Smooth muscle cell of the brain vasculature (primary cell): ENCODE measurements at regions not wholly inside any gene's neighbourhood (a gene's known extent, or its start where the extent isn't known, plus 50 kb on each side); places are given as distances from the start of the nearest gene placed in this dataset.

Experiments
- DNase-seq: peaks from one replicate; pipeline ENCODE4 v3.0.0-alpha.2; 2012; ENCODE audit warnings: low read depth, low spot score

- DNase-seq, result no peak
Observed at GRCh38 chr3:168894214-168894613, 769.3 kb downstream of the MECOM start.

- no peak for DNase-seq
Observed at GRCh38 chr3:168889666-168890065, 773.8 kb downstream of the MECOM start.

DNA sequence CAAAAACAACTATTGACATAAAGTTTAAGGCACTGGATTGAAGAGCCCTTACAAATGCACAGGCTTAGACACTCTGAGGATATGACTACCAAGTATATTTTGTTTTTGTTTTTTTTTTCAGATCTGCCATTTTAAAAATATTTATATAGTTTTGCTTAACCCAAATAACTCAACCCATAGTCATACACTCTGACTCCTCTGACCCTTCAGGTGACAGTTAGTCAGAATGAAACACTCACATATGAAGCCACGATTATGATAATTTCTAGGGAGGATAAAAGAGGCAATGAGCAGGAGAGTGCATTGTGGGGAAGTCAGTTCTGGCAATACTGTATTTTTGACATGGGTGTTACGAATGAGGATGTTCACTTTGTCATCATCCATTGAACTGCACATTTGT lies 774.7 kb downstream of the MECOM start:
- DNase-seq, result no peak

GRCh38 chr3:168885028-168885427 lies 778.5 kb downstream of the MECOM start:
- DNase-seq, result no peak

- no peak for DNase-seq
Observed at GRCh38 chr3:168884353-168884903, 779.1 kb downstream of the MECOM start.

- DNase-seq, result no peak
Observed at GRCh38 chr3:168883145-168883544, 780.4 kb downstream of the MECOM start.

DNA sequence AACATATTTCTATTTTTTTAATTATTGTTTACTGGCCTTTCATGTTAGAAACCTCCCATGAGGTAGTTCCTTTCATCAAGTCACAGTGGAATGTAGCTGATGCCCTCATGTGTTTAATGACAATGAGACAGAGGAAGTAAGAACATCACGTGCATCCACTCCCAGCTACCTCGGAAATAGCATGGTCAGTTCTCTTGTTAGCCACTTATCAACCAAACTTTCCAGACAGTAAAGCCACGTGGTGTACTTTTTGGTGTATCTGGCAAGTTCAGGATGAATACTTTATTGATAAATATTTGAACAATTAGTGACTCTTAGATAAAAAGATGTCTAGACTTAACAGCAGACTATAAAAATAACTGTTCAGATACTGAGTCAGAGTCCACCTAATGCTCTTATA lies 781.7 kb downstream of the MECOM start:
- DNase-seq, result no peak

- DNase-seq, result no peak
Observed at GRCh38 chr3:168878655-168879054, 782.9 kb upstream of the GOLIM4 start.

DNA sequence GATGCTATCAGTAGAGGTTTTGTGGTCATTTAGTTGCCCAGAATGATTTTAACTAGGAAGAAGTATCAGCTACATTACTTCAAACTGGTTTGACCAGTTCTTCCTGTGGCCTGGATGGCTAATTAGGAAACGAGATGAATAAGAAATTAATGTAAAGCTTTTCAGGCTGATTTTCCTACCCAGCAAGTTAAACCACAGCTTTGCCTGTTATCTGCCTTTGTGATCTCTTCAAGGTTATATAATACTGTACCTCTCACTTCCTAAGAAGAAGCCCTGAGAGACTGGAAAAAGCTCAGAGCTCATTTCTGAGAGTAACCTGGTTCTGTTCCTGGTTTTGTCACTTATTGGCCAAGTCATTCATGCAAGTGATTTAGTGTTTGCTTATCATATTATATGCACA lies 782.2 kb upstream of the GOLIM4 start:
- DNase-seq, result no peak

GRCh38 chr3:168876346-168877035 lies 780.8 kb upstream of the GOLIM4 start:
- DNase-seq, result no peak

- no peak for DNase-seq
Observed at GRCh38 chr3:168872826-168873225, 777.1 kb upstream of the GOLIM4 start.

DNA sequence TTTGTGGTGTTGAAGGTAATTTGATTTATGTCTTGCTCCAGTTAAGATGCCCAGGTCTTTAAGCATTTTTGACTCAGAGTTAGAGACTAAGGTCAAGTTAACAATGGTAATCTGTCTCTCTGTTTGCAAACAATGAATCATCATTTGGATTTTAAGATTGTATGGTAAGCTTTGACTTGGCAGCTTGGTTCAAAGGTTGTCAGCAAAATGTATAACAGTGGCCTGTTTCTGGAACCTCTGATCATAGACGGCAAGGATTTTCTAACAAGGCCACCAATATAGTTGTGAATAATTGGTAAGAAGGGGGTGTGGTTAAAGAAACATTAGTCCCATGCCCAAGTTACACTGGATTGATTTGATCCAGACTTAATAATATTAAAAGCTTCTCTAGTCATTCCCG lies 775.2 kb upstream of the GOLIM4 start:
- no peak for DNase-seq

- peak; percentile 13 for DNase-seq
Observed at GRCh38 chr3:168865022-168865551, 769.4 kb upstream of the GOLIM4 start.

GRCh38 chr3:168864107-168865021 lies 768.6 kb upstream of the GOLIM4 start:
- no peak for DNase-seq

DNA sequence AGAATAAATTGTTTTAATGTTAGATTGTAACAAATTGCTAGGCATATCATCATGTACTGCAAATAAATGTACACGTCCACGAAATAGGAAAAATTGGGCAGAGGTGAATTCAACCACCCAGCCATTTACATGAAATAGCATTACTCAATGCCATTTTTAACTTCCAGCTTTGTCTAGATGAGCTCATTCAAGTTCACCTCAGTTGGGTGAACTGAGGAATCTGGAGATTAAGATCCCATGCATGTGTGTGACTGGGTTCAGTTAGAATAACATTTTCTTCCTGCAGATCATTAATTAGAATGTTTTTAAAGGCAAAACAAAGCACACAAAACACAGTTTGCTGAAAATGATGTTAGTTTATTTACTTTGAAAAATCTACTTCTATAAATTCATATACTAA lies 767.8 kb upstream of the GOLIM4 start:
- no peak for DNase-seq

- no peak for DNase-seq
Observed at GRCh38 chr3:168862466-168862865, 766.7 kb upstream of the GOLIM4 start.

- no peak for DNase-seq
Observed at GRCh38 chr3:168860592-168860991, 764.9 kb upstream of the GOLIM4 start.

DNA sequence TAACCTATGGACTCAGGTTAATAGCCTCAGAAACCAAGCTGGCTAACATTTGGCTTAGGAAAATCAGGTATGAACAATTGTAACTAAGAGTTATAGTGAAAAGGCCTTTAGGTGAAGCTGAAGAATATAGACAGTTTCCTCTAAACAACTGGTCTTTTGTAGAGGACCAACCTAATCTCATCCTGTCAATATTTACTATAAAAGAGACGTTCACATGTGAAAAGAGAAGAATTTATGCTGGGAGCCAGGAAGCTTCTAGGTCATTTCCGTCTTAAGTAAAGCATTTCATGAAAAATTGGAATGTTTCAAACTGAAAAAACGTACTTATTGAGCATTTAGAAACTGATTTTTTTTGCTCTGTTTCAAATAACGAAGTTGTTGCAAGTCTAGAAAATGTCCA lies 764.3 kb upstream of the GOLIM4 start:
- no peak for DNase-seq

DNA sequence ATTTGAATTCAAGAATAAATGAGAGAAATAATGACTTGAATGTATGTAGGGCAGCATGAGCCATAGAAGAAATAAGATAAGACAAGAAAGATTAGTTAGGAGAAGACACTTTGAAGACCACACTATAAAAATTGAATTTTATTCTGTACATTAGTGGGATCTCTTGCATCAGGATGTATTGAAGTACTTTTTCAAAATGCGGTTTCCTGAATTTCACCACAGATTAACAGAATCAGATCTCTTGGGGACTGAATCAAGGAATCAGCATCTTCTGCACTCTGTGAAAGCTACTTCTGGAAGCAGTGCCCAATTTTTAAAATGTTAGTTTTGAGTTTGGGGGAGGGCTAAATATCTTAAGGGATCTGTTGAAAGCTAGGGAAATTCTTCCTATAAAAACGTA lies 763.9 kb upstream of the GOLIM4 start:
- no peak for DNase-seq

- no peak for DNase-seq
Observed at GRCh38 chr3:168859143-168859542, 763.4 kb upstream of the GOLIM4 start.

DNA sequence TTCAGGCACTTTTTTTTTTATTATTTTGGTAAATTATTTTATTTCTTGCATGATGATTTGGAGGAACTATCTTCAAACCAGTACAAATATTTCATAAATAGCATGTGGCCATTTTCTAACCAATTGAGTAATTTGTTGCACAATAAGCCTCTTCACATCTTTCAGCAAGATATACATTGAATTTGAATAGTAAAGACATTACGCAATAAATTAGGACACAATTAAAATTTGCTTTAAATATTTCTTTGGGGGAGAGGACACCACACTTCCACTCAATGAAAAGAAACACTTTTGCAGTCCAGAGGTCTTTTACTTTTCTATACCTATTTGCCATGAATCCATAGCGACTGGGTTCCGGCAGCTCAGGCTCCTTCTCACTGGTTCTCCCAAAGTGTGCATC lies 762.6 kb upstream of the GOLIM4 start:
- DNase-seq, result no peak

GRCh38 chr3:168850109-168850508 lies 754.4 kb upstream of the GOLIM4 start:
- DNase-seq, result no peak
